Upper lobe of left lung (tissue), 6 donors: ENCODE measurements at regions not wholly inside any gene's neighbourhood (a gene's known extent, or its start where the extent isn't known, plus 50 kb on each side); places are given as distances from the start of the nearest gene placed in this dataset.

Source experiments
- ATAC-seq, 2 donors: fragments of 200-7000 bp; cut with Tn5 transposase; one replicate each; pipeline ENCODE4 v1.9.1; 2022; ENCODE audit warnings: mild to moderate bottlenecking in 2 of 2, moderate library complexity in 2 of 2; ENCODE audit not compliant: low FRiP score in 2 of 2
- DNase-seq, 2 donors: peaks; one replicate each; pipeline ENCODE4 v3.0.0-alpha.2; 2019 to 2020
- H3K27ac ChIP-seq, 4 donors: fragments of 200-600 bp; sonication (generic); one replicate each; pipeline ENCODE4 v1.5.1; 2016 to 2019
- H3K27me3 ChIP-seq, 4 donors: fragments of 200-600 bp; sonication (generic); one replicate each; pipeline ENCODE4 v1.5.1; 2017 to 2019
- H3K36me3 ChIP-seq, 4 donors: fragments of 200-600 bp; sonication (generic); one replicate each; pipeline ENCODE4 v1.5.1; 2016 to 2019
- H3K4me1 ChIP-seq, 4 donors: fragments of 200-600 bp; sonication (generic); one replicate each; pipeline ENCODE4 v1.5.1; 2018 to 2019
- H3K4me3 ChIP-seq, 4 donors: fragments of 200-600 bp; sonication (generic); one replicate each; pipeline ENCODE4 v1.5.1; 2017 to 2019; ENCODE audit warnings: mild to moderate bottlenecking in 2 of 4, moderate library complexity in 1 of 4
- H3K9me3 ChIP-seq, 4 donors: fragments of 200-600 bp; sonication (generic); one replicate each; pipeline ENCODE4 v1.5.1; 2018 to 2019
- CTCF ChIP-seq, 6 experiments: fragments of 450-650 bp in 4 of 6; fragments of 200-600 bp in 2 of 6; sonication (generic) in 2 of 6; IDR thresholded peaks; one replicate each; pipeline ENCODE4 v1.5.1; 2016 to 2019; ENCODE audit warnings: antibody characterized with exemption in 6 of 6
- EP300 ChIP-seq, 4 donors: sonication (generic); formaldehyde crosslinking; IDR thresholded peaks; one replicate each; pipeline ENCODE4 v1.5.1; 2017; ENCODE audit warnings: antibody characterized with exemption in 4 of 4, control low read depth in 2 of 4
- POLR2A ChIP-seq, 4 donors: fragments of 450-650 bp; IDR thresholded peaks; one replicate each; pipeline ENCODE4 v1.5.1; 2016 to 2017; ENCODE audit warnings: antibody characterized with exemption in 4 of 4, mild to moderate bottlenecking in 2 of 4
- POLR2AphosphoS5 ChIP-seq, 2 donors: sonication (generic); formaldehyde crosslinking; IDR thresholded peaks; one replicate each; pipeline ENCODE4 v1.5.1; 2017; ENCODE audit warnings: antibody characterized with exemption in 2 of 2
- WGBS, 2 donors: methylation state at CpG; one replicate each; pipeline ENCODE4 v1.1.5; 2017 to 2018; 5-methylcytosine and 5-hydroxymethylcytosine counted together
- donor health status: DM: no; HTN: no; CAD: no; lungs with moderate emphysema.
- donor health status: DM: no; HTN: yes; CAD: no; lungs with severe emphysema.

GRCh38 chr20:7820897-7821296, 119.4 kb downstream of the HAO1 start:
- H3K9me3 ChIP-seq: no peaks in the 10 kb centered on the region
- H3K4me3 ChIP-seq: no peak overlapping the region
- 86 to 92% methylated on average over 4 of the region's 4 CpGs for WGBS, 2 donors
- H3K4me1 ChIP-seq: no peaks in the 10 kb centered on the region
- DNase-seq (no peak), ATAC-seq (no peak)
- H3K36me3 ChIP-seq: no peaks in the 10 kb centered on the region
- H3K27me3 ChIP-seq: no peaks in the 10 kb centered on the region
- H3K27ac ChIP-seq: no peak overlapping the region
- TF ChIP-seq EP300 (IDR thresholded peaks at IDR 0.05) (no peak), POLR2AphosphoS5 (IDR thresholded peaks at IDR 0.05) (no peak), POLR2A (IDR thresholded peaks at IDR 0.05) (no peak), CTCF (IDR thresholded peaks at IDR 0.05) (no peak)

- H3K27me3 ChIP-seq: no peaks in the 10 kb centered on the region
- 100% methylated on average over 2 of the region's 2 CpGs for WGBS, 2 donors
- no peaks in the 10 kb centered on the region for H3K9me3 ChIP-seq
- no peak overlapping the region for H3K4me3 ChIP-seq
- no peaks in the 10 kb centered on the region for H3K36me3 ChIP-seq
- TF ChIP-seq POLR2AphosphoS5 (IDR thresholded peaks at IDR 0.05) (no peak), POLR2A (IDR thresholded peaks at IDR 0.05) (no peak), EP300 (IDR thresholded peaks at IDR 0.05) (no peak), CTCF (IDR thresholded peaks at IDR 0.05) (no peak)
- DNase-seq: no peak
- H3K4me1 ChIP-seq: no peaks in the 10 kb centered on the region
- ATAC-seq: no peak
- H3K27ac ChIP-seq: no peak overlapping the region
Measured at GRCh38 chr20:7822772-7823171, 117.5 kb downstream of the HAO1 start.

- Histone ChIP-seq H3K9me3 (no peaks in the 10 kb centered on the region), H3K4me1 (no peaks in the 10 kb centered on the region), H3K4me3 (no peak overlapping the region), H3K36me3 (no peaks in the 10 kb centered on the region), H3K27ac (no peak overlapping the region), H3K27me3 (no peaks in the 10 kb centered on the region)
- no peak for TF ChIP-seq POLR2AphosphoS5 (IDR thresholded peaks at IDR 0.05)
- TF ChIP-seq POLR2A (IDR thresholded peaks at IDR 0.05): no peak
- no peak for TF ChIP-seq EP300 (IDR thresholded peaks at IDR 0.05)
- TF ChIP-seq CTCF (IDR thresholded peaks at IDR 0.05): no peak
- no peak for DNase-seq
- 72 to 97% methylated on average over 2 of the region's 2 CpGs for WGBS, 2 donors
- ATAC-seq: no peak
Measured at GRCh38 chr20:7828437-7828836, 111.8 kb downstream of the HAO1 start.

GRCh38 chr20:7829031-7829430, 111.2 kb downstream of the HAO1 start:
- no peak for TF ChIP-seq EP300 (IDR thresholded peaks at IDR 0.05)
- no peak for TF ChIP-seq CTCF (IDR thresholded peaks at IDR 0.05)
- no peak for TF ChIP-seq POLR2A (IDR thresholded peaks at IDR 0.05)
- TF ChIP-seq POLR2AphosphoS5 (IDR thresholded peaks at IDR 0.05): no peak
- ATAC-seq: no peak
- Histone ChIP-seq H3K4me1 (no peaks in the 10 kb centered on the region), H3K36me3 (no peaks in the 10 kb centered on the region), H3K9me3 (no peaks in the 10 kb centered on the region), H3K4me3 (no peak overlapping the region), H3K27me3 (no peaks in the 10 kb centered on the region), H3K27ac (no peak overlapping the region)
- 74 to 80% methylated on average over 4 of the region's 4 CpGs for WGBS, 2 donors
- no peak for DNase-seq

DNA sequence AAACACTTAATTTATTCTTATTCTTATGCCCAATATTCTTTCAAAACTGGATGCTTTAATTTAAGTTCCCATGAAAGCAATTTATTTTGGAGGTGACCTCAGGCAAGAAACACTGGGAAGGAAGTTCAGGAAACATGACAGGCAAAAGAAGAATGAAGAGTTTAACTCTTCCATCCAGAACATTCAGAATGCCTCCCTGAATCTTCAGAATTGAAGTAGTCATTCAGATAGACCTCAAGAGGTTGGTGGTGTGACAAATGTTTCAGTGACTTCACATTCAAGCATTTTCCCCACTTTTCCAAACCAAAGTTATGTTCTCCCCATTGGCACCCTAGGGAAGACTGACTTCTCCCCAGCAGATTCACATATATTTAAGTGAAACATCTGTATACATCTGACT, 110.5 kb downstream of the HAO1 start:
- Histone ChIP-seq H3K36me3 (no peaks in the 10 kb centered on the region), H3K4me3 (no peak overlapping the region), H3K9me3 (no peaks in the 10 kb centered on the region), H3K4me1 (no peaks in the 10 kb centered on the region), H3K27me3 (no peaks in the 10 kb centered on the region), H3K27ac (no peak overlapping the region)
- no peak for TF ChIP-seq POLR2A (IDR thresholded peaks at IDR 0.05)
- TF ChIP-seq POLR2AphosphoS5 (IDR thresholded peaks at IDR 0.05): no peak
- TF ChIP-seq CTCF (IDR thresholded peaks at IDR 0.05): no peak
- no peak for TF ChIP-seq EP300 (IDR thresholded peaks at IDR 0.05)
- DNase-seq (no peak), ATAC-seq (no peak)
